ENCODE measurements at regions not wholly inside any gene's neighbourhood (a gene's known extent, or its start where the extent isn't known, plus 50 kb on each side); places are given as distances from the start of the nearest gene placed in this dataset.

DNA sequence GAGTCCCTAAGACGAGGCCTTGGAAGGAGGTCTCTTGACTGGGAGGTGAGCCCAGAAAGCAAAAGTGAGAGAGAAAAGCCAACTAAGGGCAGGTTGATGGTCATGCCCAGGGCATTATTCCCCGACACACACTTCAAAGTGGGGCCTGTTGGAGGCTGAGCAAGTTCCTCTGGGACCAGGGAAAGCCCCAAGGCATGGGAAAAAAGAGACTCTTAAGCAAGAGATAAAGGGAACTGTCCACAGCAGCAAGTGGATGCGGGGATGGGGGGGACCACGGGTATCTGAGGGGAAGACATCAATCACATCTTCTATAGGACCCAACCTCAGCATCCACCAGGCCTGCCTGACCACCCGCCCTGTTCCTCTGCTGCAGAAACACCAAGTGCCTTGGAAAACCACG lies 119.9 kb upstream of the MAFB start:
- peaks cover 24% of the 10 kb centered on the region for H3K27me3 Mint-ChIP-seq
- TF ChIP-seq EZH2 (IDR thresholded peaks at IDR 0.05; ENCODE audit: borderline replicate concordance, insufficient read depth, low read depth, low read length, poor library complexity, severe bottlenecking) = no peak
- TF ChIP-seq, protein P1, sequence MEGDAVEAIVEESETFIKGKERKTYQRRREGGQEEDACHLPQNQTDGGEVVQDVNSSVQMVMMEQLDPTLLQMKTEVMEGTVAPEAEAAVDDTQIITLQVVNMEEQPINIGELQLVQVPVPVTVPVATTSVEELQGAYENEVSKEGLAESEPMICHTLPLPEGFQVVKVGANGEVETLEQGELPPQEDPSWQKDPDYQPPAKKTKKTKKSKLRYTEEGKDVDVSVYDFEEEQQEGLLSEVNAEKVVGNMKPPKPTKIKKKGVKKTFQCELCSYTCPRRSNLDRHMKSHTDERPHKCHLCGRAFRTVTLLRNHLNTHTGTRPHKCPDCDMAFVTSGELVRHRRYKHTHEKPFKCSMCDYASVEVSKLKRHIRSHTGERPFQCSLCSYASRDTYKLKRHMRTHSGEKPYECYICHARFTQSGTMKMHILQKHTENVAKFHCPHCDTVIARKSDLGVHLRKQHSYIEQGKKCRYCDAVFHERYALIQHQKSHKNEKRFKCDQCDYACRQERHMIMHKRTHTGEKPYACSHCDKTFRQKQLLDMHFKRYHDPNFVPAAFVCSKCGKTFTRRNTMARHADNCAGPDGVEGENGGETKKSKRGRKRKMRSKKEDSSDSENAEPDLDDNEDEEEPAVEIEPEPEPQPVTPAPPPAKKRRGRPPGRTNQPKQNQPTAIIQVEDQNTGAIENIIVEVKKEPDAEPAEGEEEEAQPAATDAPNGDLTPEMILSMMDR (IDR thresholded peaks at IDR 0.05) = no peak
- WGBS (ENCODE audit: insufficient coverage) = 58% methylated on average over 3 of the region's 6 CpGs
- H3K4me1 Mint-ChIP-seq = no peaks in the 10 kb centered on the region
- H3K79me2 ChIP-seq (ENCODE audit: control insufficient read depth, insufficient read depth, low read length) = no peaks in the 10 kb centered on the region
- H3K9me3 Mint-ChIP-seq (ENCODE audit: insufficient read depth) = no peaks in the 10 kb centered on the region
- no peak overlapping the region for H3K4me3 ChIP-seq (ENCODE audit: control extremely low read depth in 1 of 5, extremely low read depth in 1 of 5, insufficient read depth in 1 of 5, low read depth in 2 of 5, low read length in 4 of 5)
- no peaks in the 10 kb centered on the region for H4K20me1 ChIP-seq (ENCODE audit: control insufficient read depth, insufficient read depth, low read length, poor library complexity, severe bottlenecking)
- H3K4me3 Mint-ChIP-seq = no peak overlapping the region
- H2AFZ ChIP-seq (ENCODE audit: insufficient read depth, low read depth, low read length, poor library complexity, severe bottlenecking) = no peak overlapping the region
- peaks cover 0 to 9% (median 2%) of the 10 kb centered on the region in 4 experiments for H3K27me3 ChIP-seq (replicated peaks in 1 of 4; ENCODE audit: control extremely low read depth in 1 of 4, control insufficient read depth in 3 of 4, insufficient read depth in 4 of 4, low read length in 3 of 4)
- ATAC-seq (ENCODE audit: low read depth) (no peak), DNase-seq (no peak)
- no peak overlapping the region for H3K4me2 ChIP-seq (replicated peaks; ENCODE audit: low read depth, low read length, poor library complexity, severe bottlenecking)
- no peak overlapping the region for H3K27ac ChIP-seq (ENCODE audit: low read length in 2 of 2)
- ChIA-PET CTCF (interaction anchor here (0.6 kb wide), 1 partner anchor 54 kb away, joined by 3 read pairs; no protein-coding TSS in a partner anchor), POLR2A (no interaction called here)
- intact Hi-C loops (cut with micrococcal nuclease) = no loop called here
- no peak overlapping the region for H3K9ac ChIP-seq (ENCODE audit: low read length)
- no peaks in the 10 kb centered on the region for H3K4me1 ChIP-seq (ENCODE audit: control insufficient read depth in 2 of 2, insufficient read depth in 2 of 2, low read length in 2 of 2)
- H3K9me3 ChIP-seq (ENCODE audit: control extremely low read depth in 1 of 3, control insufficient read depth in 2 of 3, insufficient read depth in 1 of 3, low read length in 2 of 3) = peaks cover 0 to 3% (median 0%) of the 10 kb centered on the region in 3 donors
- no peaks in the 10 kb centered on the region for H3K36me3 ChIP-seq (replicated peaks in 1 of 2; ENCODE audit: control extremely low read depth in 1 of 2, control insufficient read depth in 1 of 2, extremely low read depth in 1 of 2, insufficient read depth in 2 of 2, low read length in 1 of 2)
- no peak overlapping the region for H3K27ac Mint-ChIP-seq

DNA sequence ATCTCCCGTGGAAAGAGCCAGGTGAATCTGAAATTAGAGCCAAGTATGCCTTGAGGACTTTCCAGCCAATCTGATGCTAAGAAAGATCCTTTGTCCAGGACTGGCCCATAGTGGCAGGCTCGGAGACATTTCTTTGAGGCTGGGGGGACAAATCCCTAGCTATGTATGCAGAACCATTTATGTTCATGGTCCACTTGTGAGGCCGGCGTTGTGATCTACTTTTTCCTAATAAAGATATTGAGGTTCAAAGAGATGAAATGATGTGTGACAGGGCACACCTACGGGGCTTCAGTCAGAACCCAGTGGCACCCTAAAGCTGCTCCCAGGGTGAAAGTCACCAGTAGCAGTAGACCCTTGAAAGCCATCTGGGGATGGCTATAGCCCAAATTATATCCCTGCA lies 120.3 kb upstream of the MAFB start:
- H3K36me3 ChIP-seq (replicated peaks in 1 of 2; ENCODE audit: control extremely low read depth in 1 of 2, control insufficient read depth in 1 of 2, extremely low read depth in 1 of 2, insufficient read depth in 2 of 2, low read length in 1 of 2) = no peaks in the 10 kb centered on the region
- peaks cover 0 to 3% (median 0%) of the 10 kb centered on the region in 3 donors for H3K9me3 ChIP-seq (ENCODE audit: control extremely low read depth in 1 of 3, control insufficient read depth in 2 of 3, insufficient read depth in 1 of 3, low read length in 2 of 3)
- no peak for TF ChIP-seq EZH2 (IDR thresholded peaks at IDR 0.05; ENCODE audit: borderline replicate concordance, insufficient read depth, low read depth, low read length, poor library complexity, severe bottlenecking)
- TF ChIP-seq, protein P1 (IDR thresholded peaks at IDR 0.05) = no peak
- H3K4me2 ChIP-seq (replicated peaks; ENCODE audit: low read depth, low read length, poor library complexity, severe bottlenecking) = no peak overlapping the region
- 89% methylated on average over 5 of the region's 5 CpGs for WGBS (ENCODE audit: insufficient coverage)
- intact Hi-C loops (cut with micrococcal nuclease) = no loop called here
- H3K9me3 Mint-ChIP-seq (ENCODE audit: insufficient read depth) = no peaks in the 10 kb centered on the region
- H3K27me3 ChIP-seq (replicated peaks in 1 of 4; ENCODE audit: control extremely low read depth in 1 of 4, control insufficient read depth in 3 of 4, insufficient read depth in 4 of 4, low read length in 3 of 4) = peaks cover 0 to 9% (median 2%) of the 10 kb centered on the region in 4 experiments
- H3K79me2 ChIP-seq (ENCODE audit: control insufficient read depth, insufficient read depth, low read length) = no peaks in the 10 kb centered on the region
- H3K4me3 ChIP-seq (ENCODE audit: control extremely low read depth in 1 of 5, extremely low read depth in 1 of 5, insufficient read depth in 1 of 5, low read depth in 2 of 5, low read length in 4 of 5) = no peak overlapping the region
- no peaks in the 10 kb centered on the region for H4K20me1 ChIP-seq (ENCODE audit: control insufficient read depth, insufficient read depth, low read length, poor library complexity, severe bottlenecking)
- DNase-seq (no peak), ATAC-seq (ENCODE audit: low read depth) (no peak)
- H3K4me1 ChIP-seq (ENCODE audit: control insufficient read depth in 2 of 2, insufficient read depth in 2 of 2, low read length in 2 of 2) = no peaks in the 10 kb centered on the region
- H3K27ac Mint-ChIP-seq = no peak overlapping the region
- no peak overlapping the region for H3K27ac ChIP-seq (ENCODE audit: low read length in 2 of 2)
- peaks cover 24% of the 10 kb centered on the region for H3K27me3 Mint-ChIP-seq
- CTCF ChIA-PET = interaction anchor here (0.6 kb wide), 1 partner anchor 55 kb away, joined by 3 read pairs; no protein-coding TSS in a partner anchor
- no peak overlapping the region for H3K9ac ChIP-seq (ENCODE audit: low read length)
- POLR2A ChIA-PET = no interaction called here
- no peak overlapping the region for H2AFZ ChIP-seq (ENCODE audit: insufficient read depth, low read depth, low read length, poor library complexity, severe bottlenecking)
- no peaks in the 10 kb centered on the region for H3K4me1 Mint-ChIP-seq
- no peak overlapping the region for H3K4me3 Mint-ChIP-seq

Data from B cell (primary cell).